ENCODE measurements at regions not wholly inside any gene's neighbourhood (a gene's known extent, or its start where the extent isn't known, plus 50 kb on each side); places are given as distances from the start of the nearest gene placed in this dataset.

DNA sequence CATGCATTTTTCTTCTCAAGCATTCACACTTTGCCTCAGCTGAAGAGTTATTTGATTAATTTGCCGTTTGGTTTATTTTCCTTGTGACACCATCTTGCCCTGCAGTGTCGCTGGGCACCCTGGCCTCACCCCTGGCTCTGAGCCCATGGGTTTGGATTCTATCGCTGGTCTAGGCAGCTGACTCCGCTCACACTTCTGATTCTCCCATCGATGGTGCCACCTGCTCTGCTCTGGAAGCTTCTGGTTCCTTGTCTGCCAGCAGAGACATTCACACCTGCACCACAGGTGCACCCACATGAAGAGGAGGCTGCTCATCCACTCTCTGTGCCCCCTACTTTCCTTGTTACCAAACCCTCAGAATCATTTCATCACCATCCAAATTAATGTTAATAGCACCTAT lies 291.6 kb upstream of the CDH4 start:
- Histone ChIP-seq H3K23ac (ENCODE audit: low read depth, low read length, poor library complexity) (no peak overlapping the region), H3K4me1 (ENCODE audit: control insufficient read depth in 2 of 2, insufficient read depth in 1 of 2, low read depth in 1 of 2, low read length in 2 of 2) (no peaks in the 10 kb centered on the region), H3K27me3 (ENCODE audit: control insufficient read depth in 3 of 3, insufficient read depth in 3 of 3, low read depth in 1 of 3, low read length in 3 of 3) (no peaks in the 10 kb centered on the region), H3K79me1 (ENCODE audit: low read depth, low read length) (no peaks in the 10 kb centered on the region), H3K4ac (ENCODE audit: low read length) (no peak overlapping the region), H3K27ac (replicated peaks; ENCODE audit: low read length) (no peak overlapping the region), H2BK120ac (ENCODE audit: low read depth, low read length) (no peak overlapping the region), H3K9me3 (replicated peaks in 1 of 2; ENCODE audit: control insufficient read depth in 2 of 2, insufficient read depth in 1 of 2, low read depth in 1 of 2, low read length in 2 of 2) (no peaks in the 10 kb centered on the region), H3K4me2 (ENCODE audit: insufficient read depth, low read length, poor library complexity, severe bottlenecking) (no peak overlapping the region), H2AFZ (ENCODE audit: low read length) (no peak overlapping the region), H3K4me3 (ENCODE audit: low read length in 2 of 2) (no peak overlapping the region), H4K91ac (ENCODE audit: low read depth, low read length, poor library complexity) (no peak overlapping the region), H3K18ac (ENCODE audit: low read length) (no peak overlapping the region), H4K8ac (ENCODE audit: low read depth, low read length) (no peak overlapping the region), H3K9ac (ENCODE audit: low read depth, low read length, poor library complexity) (no peak overlapping the region), H3K14ac (ENCODE audit: low read length) (no peak overlapping the region), H3K36me3 (replicated peaks in 1 of 2; ENCODE audit: control insufficient read depth in 2 of 2, insufficient read depth in 2 of 2, low read length in 2 of 2) (no peaks in the 10 kb centered on the region), H2BK15ac (ENCODE audit: low read length) (no peak overlapping the region), H2BK5ac (ENCODE audit: low read length) (no peak overlapping the region), H2BK12ac (ENCODE audit: low read length) (no peak overlapping the region), H2AK5ac (ENCODE audit: low read depth, low read length) (no peak overlapping the region)
- DNase-seq (ENCODE audit: low spot score): no peak
- no CpG with 5 or more reads among the region's 5 CpGs for WGBS, 2 donors (ENCODE audit: extremely low coverage in 2 of 2, insufficient read length in 2 of 2, insufficient replicate concordance in 1 of 2)

DNA sequence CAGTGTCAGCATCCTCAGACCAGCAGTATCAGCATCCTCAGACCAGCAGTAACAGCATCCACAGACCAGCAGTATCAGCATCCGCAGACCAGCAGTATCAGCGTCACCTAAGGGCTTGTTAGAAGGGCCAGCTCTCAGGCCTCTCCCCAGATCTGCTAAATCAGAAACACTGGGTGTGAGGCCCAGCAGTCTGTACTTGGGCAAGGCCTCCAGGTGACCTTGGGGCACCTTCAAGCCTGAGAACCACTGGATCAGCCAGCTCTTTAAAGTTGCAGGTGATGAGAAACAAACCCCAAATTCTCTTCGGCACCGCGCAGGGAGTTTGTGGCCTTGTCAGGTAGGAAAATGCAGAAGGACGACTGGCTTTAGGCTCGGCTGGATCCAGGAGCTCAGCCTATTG lies 290.5 kb upstream of the CDH4 start:
- Histone ChIP-seq H3K4ac (ENCODE audit: low read length) (no peak overlapping the region), H3K27ac (replicated peaks; ENCODE audit: low read length) (no peak overlapping the region), H2BK15ac (ENCODE audit: low read length) (no peak overlapping the region), H3K36me3 (replicated peaks in 1 of 2; ENCODE audit: control insufficient read depth in 2 of 2, insufficient read depth in 2 of 2, low read length in 2 of 2) (no peaks in the 10 kb centered on the region), H3K4me1 (ENCODE audit: control insufficient read depth in 2 of 2, insufficient read depth in 1 of 2, low read depth in 1 of 2, low read length in 2 of 2) (no peaks in the 10 kb centered on the region), H3K27me3 (ENCODE audit: control insufficient read depth in 3 of 3, insufficient read depth in 3 of 3, low read depth in 1 of 3, low read length in 3 of 3) (no peaks in the 10 kb centered on the region), H3K14ac (ENCODE audit: low read length) (no peak overlapping the region), H2BK120ac (ENCODE audit: low read depth, low read length) (no peak overlapping the region), H3K23ac (ENCODE audit: low read depth, low read length, poor library complexity) (no peak overlapping the region), H3K9ac (ENCODE audit: low read depth, low read length, poor library complexity) (no peak overlapping the region), H4K8ac (ENCODE audit: low read depth, low read length) (no peak overlapping the region), H3K9me3 (replicated peaks in 1 of 2; ENCODE audit: control insufficient read depth in 2 of 2, insufficient read depth in 1 of 2, low read depth in 1 of 2, low read length in 2 of 2) (no peaks in the 10 kb centered on the region), H3K18ac (ENCODE audit: low read length) (no peak overlapping the region), H2BK12ac (ENCODE audit: low read length) (no peak overlapping the region), H4K91ac (ENCODE audit: low read depth, low read length, poor library complexity) (no peak overlapping the region), H2AK5ac (ENCODE audit: low read depth, low read length) (no peak overlapping the region), H3K4me2 (ENCODE audit: insufficient read depth, low read length, poor library complexity, severe bottlenecking) (no peak overlapping the region), H3K4me3 (ENCODE audit: low read length in 2 of 2) (no peak overlapping the region), H2BK5ac (ENCODE audit: low read length) (no peak overlapping the region), H2AFZ (ENCODE audit: low read length) (no peak overlapping the region), H3K79me1 (ENCODE audit: low read depth, low read length) (no peaks in the 10 kb centered on the region)
- DNase-seq (ENCODE audit: low spot score): no peak
- no CpG with 5 or more reads among the region's 7 CpGs for WGBS, 2 donors (ENCODE audit: extremely low coverage in 2 of 2, insufficient read length in 2 of 2, insufficient replicate concordance in 1 of 2)

DNA sequence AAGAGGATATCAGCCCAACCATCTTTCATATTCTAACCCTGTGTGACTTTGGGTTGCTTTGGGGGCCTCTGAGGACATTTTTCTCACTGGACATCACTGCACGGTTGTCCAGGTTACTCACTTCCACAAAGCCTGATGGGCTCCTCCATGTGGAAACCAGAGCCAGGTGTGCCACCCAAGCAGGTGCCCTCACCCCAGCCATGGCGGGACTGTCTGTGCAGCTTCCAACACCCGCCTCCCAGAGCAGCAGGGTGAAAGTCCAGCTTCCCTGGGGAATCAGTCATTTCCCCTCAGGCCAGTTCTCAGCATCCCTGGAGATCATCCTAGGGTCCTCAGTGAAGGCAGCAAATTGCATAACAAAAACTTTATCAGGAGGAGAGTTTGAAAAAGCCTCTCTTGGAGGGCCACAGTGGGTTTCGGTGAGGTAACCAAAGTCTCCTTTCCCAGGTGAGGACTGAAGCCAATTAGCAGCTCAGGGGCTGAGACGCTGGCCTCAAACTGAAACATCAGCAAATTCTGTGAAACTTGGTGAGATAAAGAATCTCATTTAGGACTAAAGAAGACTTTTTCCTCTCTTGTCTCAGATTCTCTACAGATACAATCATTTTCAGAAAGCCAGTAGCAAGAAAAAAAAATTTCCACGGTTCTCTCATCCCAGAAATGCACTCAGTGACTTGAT lies 289.6 kb upstream of the CDH4 start:
- no peak overlapping the region for H2BK12ac ChIP-seq (ENCODE audit: low read length)
- no peak overlapping the region for H2BK5ac ChIP-seq (ENCODE audit: low read length)
- H3K27ac ChIP-seq (replicated peaks; ENCODE audit: low read length): no peak overlapping the region
- H3K14ac ChIP-seq (ENCODE audit: low read length): no peak overlapping the region
- no peaks in the 10 kb centered on the region for H3K79me1 ChIP-seq (ENCODE audit: low read depth, low read length)
- H3K4me2 ChIP-seq (ENCODE audit: insufficient read depth, low read length, poor library complexity, severe bottlenecking): no peak overlapping the region
- H3K27me3 ChIP-seq (ENCODE audit: control insufficient read depth in 3 of 3, insufficient read depth in 3 of 3, low read depth in 1 of 3, low read length in 3 of 3): no peaks in the 10 kb centered on the region
- H3K18ac ChIP-seq (ENCODE audit: low read length): peak overlapping the region; percentile 19
- no peaks in the 10 kb centered on the region for H3K4me1 ChIP-seq (ENCODE audit: control insufficient read depth in 2 of 2, insufficient read depth in 1 of 2, low read depth in 1 of 2, low read length in 2 of 2)
- H3K9me3 ChIP-seq (replicated peaks in 1 of 2; ENCODE audit: control insufficient read depth in 2 of 2, insufficient read depth in 1 of 2, low read depth in 1 of 2, low read length in 2 of 2): no peaks in the 10 kb centered on the region
- no peak overlapping the region for H4K91ac ChIP-seq (ENCODE audit: low read depth, low read length, poor library complexity)
- no peak overlapping the region for H3K4ac ChIP-seq (ENCODE audit: low read length)
- no peak overlapping the region for H4K8ac ChIP-seq (ENCODE audit: low read depth, low read length)
- H2AK5ac ChIP-seq (ENCODE audit: low read depth, low read length): no peak overlapping the region
- WGBS, 2 donors (ENCODE audit: extremely low coverage in 2 of 2, insufficient read length in 2 of 2, insufficient replicate concordance in 1 of 2): no CpG with 5 or more reads among the region's 6 CpGs
- no peak overlapping the region for H2AFZ ChIP-seq (ENCODE audit: low read length)
- H3K23ac ChIP-seq (ENCODE audit: low read depth, low read length, poor library complexity): no peak overlapping the region
- no peak overlapping the region for H3K4me3 ChIP-seq (ENCODE audit: low read length in 2 of 2)
- no peak overlapping the region for H2BK15ac ChIP-seq (ENCODE audit: low read length)
- no peak overlapping the region for H2BK120ac ChIP-seq (ENCODE audit: low read depth, low read length)
- DNase-seq (ENCODE audit: low spot score): no peak
- H3K9ac ChIP-seq (ENCODE audit: low read depth, low read length, poor library complexity): no peak overlapping the region
- H3K36me3 ChIP-seq (replicated peaks in 1 of 2; ENCODE audit: control insufficient read depth in 2 of 2, insufficient read depth in 2 of 2, low read length in 2 of 2): no peaks in the 10 kb centered on the region

DNA sequence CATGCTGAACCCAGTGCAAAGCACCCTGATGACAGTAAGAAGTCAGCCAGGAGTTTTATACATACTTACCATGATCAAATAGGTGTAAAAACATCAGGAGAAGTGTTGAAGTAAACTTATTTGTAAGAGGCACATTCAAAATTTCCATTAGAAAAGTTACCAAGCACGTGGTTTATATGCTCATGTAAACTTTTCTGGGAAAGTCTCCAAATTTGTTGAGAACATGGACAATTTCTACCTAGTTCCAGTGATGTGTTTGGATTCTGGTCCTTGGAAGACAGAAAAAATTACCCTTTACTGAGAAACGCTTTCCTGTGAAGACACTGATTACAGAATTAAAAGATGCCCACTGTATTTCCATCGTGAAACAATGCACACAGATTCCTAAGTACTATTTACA lies 288.9 kb upstream of the CDH4 start:
- Histone ChIP-seq H3K27me3 (ENCODE audit: control insufficient read depth in 3 of 3, insufficient read depth in 3 of 3, low read depth in 1 of 3, low read length in 3 of 3) (no peaks in the 10 kb centered on the region), H3K4me2 (ENCODE audit: insufficient read depth, low read length, poor library complexity, severe bottlenecking) (no peak overlapping the region), H3K18ac (ENCODE audit: low read length) (no peak overlapping the region), H2AK5ac (ENCODE audit: low read depth, low read length) (no peak overlapping the region), H2AFZ (ENCODE audit: low read length) (no peak overlapping the region), H3K79me1 (ENCODE audit: low read depth, low read length) (no peaks in the 10 kb centered on the region), H3K4ac (ENCODE audit: low read length) (no peak overlapping the region), H3K14ac (ENCODE audit: low read length) (no peak overlapping the region), H2BK5ac (ENCODE audit: low read length) (no peak overlapping the region), H3K36me3 (replicated peaks in 1 of 2; ENCODE audit: control insufficient read depth in 2 of 2, insufficient read depth in 2 of 2, low read length in 2 of 2) (no peaks in the 10 kb centered on the region), H3K27ac (replicated peaks; ENCODE audit: low read length) (no peak overlapping the region), H3K23ac (ENCODE audit: low read depth, low read length, poor library complexity) (no peak overlapping the region), H3K4me3 (ENCODE audit: low read length in 2 of 2) (no peak overlapping the region), H3K4me1 (ENCODE audit: control insufficient read depth in 2 of 2, insufficient read depth in 1 of 2, low read depth in 1 of 2, low read length in 2 of 2) (no peaks in the 10 kb centered on the region), H4K8ac (ENCODE audit: low read depth, low read length) (no peak overlapping the region), H2BK12ac (ENCODE audit: low read length) (no peak overlapping the region), H2BK15ac (ENCODE audit: low read length) (no peak overlapping the region), H4K91ac (ENCODE audit: low read depth, low read length, poor library complexity) (no peak overlapping the region), H3K9ac (ENCODE audit: low read depth, low read length, poor library complexity) (no peak overlapping the region), H3K9me3 (replicated peaks in 1 of 2; ENCODE audit: control insufficient read depth in 2 of 2, insufficient read depth in 1 of 2, low read depth in 1 of 2, low read length in 2 of 2) (no peaks in the 10 kb centered on the region), H2BK120ac (ENCODE audit: low read depth, low read length) (no peak overlapping the region)
- WGBS, 2 donors (ENCODE audit: extremely low coverage in 2 of 2, insufficient read length in 2 of 2, insufficient replicate concordance in 1 of 2): no CpG with 5 or more reads among the region's 3 CpGs
- DNase-seq (ENCODE audit: low spot score): no peak

All from neuronal stem cell (in vitro differentiated cells).